AG09319 (cell line): ENCODE measurements at regions not wholly inside any gene's neighbourhood (a gene's known extent, or its start where the extent isn't known, plus 50 kb on each side); places are given as distances from the start of the nearest gene placed in this dataset.

Experiments
- DNase-seq: peaks from one replicate; pipeline ENCODE4 v3.0.0-alpha.2; 2010; ENCODE audit warnings: low read depth; ENCODE audit errors: extremely low read depth
- TF ChIP-seq, protein P1 (sequence below): IDR thresholded peaks from 2 replicates; pipeline ENCODE4 v1.5.1; 2011; ENCODE audit warnings: low read depth, mild to moderate bottlenecking, inconsistent platforms, low read length, moderate library complexity

DNA sequence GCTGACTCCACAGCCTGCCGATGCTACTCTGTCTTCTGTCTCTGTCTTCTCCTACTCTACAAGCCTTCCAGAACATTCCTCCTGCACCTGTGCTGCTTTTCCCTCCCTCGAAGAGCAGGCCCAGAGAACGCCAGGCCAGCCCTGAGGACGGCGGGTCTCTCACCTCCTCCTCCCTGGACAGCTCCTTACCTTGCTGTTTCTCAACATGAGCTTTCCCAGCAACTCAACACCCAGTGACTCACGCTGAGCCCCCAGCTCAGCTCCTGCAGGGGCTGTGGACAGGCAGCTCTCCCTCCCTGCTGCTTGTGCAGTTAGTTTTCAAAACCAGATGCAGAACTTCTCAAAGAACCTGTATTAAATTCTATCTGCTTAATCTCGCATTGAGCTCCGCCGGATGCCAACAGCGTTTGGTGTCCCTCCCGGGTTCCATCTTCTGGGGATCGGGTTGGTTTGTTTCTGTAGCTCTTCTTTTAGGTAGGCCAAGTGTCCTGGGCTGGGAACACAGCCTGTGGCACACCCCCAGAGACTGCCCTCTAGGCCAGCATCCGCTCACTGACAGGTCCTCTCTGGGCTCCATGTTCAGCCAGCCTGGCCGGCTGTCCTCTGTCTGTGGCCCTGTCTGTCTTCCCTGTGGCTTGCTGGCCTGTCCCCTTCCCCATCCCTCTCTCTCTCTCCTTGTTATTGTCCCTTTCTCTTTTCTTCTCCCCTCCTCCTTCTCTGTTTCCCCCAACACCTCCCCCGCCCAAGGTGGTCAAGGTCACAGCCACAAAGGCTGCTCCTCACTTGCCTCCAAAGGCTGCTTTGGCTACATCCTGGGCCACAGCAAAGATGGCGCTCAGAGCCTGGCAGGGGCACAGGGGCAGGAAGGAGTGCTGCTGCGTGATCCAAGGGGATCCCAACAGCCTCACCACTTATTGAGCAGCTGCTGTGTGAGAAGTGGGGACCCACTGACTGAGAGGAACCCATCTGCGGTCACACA lies 391.0 kb downstream of the MATN1 start:
- no peak for DNase-seq
- TF ChIP-seq, protein P1, sequence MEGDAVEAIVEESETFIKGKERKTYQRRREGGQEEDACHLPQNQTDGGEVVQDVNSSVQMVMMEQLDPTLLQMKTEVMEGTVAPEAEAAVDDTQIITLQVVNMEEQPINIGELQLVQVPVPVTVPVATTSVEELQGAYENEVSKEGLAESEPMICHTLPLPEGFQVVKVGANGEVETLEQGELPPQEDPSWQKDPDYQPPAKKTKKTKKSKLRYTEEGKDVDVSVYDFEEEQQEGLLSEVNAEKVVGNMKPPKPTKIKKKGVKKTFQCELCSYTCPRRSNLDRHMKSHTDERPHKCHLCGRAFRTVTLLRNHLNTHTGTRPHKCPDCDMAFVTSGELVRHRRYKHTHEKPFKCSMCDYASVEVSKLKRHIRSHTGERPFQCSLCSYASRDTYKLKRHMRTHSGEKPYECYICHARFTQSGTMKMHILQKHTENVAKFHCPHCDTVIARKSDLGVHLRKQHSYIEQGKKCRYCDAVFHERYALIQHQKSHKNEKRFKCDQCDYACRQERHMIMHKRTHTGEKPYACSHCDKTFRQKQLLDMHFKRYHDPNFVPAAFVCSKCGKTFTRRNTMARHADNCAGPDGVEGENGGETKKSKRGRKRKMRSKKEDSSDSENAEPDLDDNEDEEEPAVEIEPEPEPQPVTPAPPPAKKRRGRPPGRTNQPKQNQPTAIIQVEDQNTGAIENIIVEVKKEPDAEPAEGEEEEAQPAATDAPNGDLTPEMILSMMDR = no peak

DNA sequence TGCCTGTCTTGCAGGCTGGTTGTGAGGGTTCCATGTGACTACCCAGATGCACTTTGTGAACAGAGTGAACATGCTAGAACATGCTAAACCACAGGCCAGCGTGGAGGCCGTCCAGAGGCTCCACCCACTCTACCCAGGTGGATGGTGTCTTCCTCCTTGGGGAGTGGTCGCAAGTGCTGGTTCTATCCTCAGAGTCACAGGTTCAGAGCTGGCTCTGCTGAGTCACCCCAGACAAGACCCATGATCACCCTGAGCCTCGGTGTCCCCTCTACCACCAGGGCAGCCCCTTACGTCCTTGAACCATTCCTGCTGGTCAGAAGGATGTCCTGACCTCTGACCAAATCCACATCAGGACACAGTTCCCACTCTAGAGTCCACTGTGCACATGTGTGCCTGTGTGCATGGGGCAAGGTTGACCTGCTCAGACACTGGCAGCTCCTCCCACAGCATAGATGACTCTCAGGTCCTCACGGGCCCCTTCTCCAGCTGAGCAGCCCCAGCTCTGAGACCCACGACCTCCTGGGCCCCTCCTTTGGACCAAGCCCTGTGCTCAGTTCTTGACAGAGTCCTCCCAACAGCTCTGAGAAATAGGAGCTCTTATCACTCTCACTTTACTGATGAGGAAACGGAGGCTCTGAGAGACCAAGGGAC lies 391.8 kb downstream of the MATN1 start:
- TF ChIP-seq, protein P1 = no peak
- DNase-seq = no peak

DNA sequence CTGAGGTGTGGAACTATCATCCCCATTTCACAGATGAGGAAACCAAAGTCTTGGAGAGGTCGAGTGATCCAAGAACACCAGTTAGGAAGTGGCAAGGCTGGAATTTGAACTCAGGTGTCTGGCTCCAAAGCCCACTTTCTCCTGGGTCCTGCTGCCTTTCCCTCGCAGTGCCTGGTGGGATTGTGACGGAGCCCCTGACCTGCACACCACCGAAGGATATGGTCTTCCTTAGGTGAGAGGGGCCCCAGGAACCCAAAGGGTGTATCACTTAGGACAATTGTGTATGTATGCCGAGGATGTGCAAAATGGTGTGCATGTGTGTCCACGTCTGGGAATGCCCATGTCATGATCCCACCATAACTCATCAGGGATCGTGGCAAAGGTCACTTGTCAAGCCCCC lies 392.7 kb downstream of the MATN1 start:
- no peak for DNase-seq
- TF ChIP-seq, protein P1 = no peak

DNA sequence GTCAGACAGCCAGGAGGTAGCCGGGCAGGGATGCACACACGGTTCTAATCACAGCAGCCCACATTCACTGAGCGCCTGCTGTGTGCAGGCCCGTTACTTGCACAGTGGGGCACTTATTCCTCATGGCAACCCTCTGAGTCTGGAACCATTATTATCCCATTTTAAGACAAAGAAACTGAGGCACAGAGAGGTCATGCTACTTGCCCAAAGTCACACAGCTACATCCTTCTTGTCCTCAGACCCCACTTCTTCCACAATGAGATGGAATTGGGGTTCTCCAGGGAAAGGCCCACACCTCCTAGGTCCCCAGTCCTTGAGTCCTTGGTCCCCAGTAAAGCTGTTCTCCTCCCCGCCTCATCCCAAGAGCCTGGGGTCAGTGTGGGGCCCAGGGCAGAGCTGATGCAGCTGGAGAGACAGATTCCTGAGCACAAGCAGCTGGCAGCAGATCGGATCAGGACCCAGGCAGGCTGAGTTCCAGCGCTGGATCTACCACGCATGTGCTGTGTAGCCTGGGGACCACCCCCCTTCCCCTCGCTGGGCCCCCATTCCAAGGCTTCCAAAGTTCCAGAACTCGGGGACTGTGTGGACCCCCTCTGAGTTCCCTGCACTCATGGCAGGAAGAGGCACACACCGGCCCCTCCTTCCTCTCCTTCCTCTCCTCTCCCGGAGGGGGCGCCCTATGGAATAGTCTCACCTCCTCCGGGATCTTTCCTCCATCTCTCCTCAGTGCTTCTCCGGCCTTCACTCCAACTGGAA lies 393.4 kb downstream of the MATN1 start:
- TF ChIP-seq, protein P1 = no peak
- no peak for DNase-seq

DNA sequence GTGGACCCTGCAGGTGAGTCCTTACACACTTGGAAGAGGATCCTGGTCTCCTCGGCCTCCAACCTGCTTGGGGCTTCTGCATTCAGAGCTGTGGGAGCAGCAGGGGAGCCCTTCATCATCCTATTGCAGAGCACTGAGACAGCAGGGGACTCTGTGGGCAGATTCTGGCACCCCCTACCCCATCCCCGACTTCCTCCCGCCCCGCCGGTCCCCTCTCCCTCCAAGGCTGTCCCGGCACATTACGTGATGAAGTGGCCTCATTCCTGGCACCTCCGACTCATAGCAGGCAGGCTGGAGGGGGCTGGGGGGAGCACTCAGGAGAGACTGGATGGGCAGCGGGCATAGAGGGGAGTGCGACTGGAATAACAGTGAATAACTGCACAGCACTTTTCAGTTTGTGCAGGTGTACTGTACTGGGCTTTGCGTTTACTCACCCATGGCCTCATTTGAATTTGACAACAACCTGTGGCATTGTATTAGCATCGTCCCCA lies 394.1 kb downstream of the MATN1 start:
- TF ChIP-seq, protein P1 = no peak

DNA sequence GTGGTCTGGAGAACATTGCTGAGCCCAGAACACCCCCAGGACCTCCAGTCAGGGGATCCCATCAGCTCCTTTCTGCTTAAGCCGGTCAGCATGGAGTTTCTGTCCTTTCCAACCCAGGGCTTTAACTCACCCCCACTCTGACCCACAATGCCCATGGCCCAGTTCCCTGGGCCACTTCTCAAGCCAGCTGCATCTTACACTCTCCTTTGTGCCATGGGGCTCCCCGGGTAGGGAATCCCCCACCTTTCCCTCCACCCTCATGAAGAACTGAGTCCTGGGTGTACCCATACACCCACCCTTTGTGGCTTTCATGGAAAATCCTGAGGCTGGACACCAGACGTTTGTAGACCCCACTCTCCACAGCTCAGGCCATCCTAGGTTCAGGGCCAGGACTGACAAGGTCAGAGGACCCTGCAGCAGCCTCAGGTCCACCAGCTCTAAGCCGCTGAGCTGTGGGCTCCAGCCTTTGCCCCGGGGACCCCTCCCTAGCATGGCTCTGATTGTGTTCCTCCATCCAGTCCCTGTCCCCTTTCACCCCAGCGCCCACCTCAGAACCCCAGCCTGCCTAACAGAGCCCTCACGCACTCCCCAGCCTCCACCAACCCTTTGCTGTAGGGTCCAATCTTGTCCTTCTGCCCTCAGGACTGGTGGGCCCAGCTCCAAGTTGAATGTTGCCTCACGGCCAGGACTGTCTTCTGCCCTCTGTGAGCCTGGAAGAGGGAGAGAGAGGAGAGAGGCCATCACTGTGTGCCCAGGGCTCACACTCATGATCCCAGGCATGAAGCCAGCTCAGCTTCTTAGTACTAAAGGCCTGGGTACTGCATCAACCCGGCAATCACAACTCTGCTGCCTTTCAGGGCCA lies 394.8 kb downstream of the MATN1 start:
- no peak for DNase-seq

More for the DNA sequence above, 394.1 kb downstream of the MATN1 start:
- no peak for DNase-seq

More for the DNA sequence above, 394.8 kb downstream of the MATN1 start:
- TF ChIP-seq, protein P1 = no peak
